BJ (cell line): ENCODE measurements at regions not wholly inside any gene's neighbourhood (a gene's known extent, or its start where the extent isn't known, plus 50 kb on each side); places are given as distances from the start of the nearest gene placed in this dataset.
"Not testable (repeated sequence)": the region's sequence is repeated elsewhere in the genome, so short reads cannot be mapped to it uniquely, and the experiment has no call there.

Experiments used
- CTCF ChIA-PET: fragments of 350-600 bp; formaldehyde crosslinking; extraction: SDS; loops from one replicate; lab custom pipeline; 2021; ENCODE audit warnings: antibody characterized with exemption, inconsistent platforms; lab: Yijun Ruan, JAX
- POLR2A ChIA-PET: fragments of 300-600 bp; sonication (Branson Sonifier 250); formaldehyde crosslinking; extraction: SDS; loops from one replicate; lab custom pipeline; 2021; ENCODE audit warnings: antibody characterized with exemption; lab: Charles Lee
- DNase-seq: peaks from one replicate; pipeline ENCODE4 v3.0.0-alpha.2; 2011; ENCODE audit warnings: low read depth
- H3K27me3 ChIP-seq: 2 replicates; pipeline ENCODE4 v1.6.0; 2011; ENCODE audit warnings: low read length; ENCODE audit not compliant: control insufficient read depth, insufficient read depth
- H3K36me3 ChIP-seq: 2 replicates; pipeline ENCODE4 v1.5.1; 2011; ENCODE audit warnings: low read length; ENCODE audit not compliant: control insufficient read depth, insufficient read depth
- H3K4me3 ChIP-seq: 2 replicates; pipeline ENCODE4 v1.5.1; 2011; ENCODE audit warnings: low read depth, mild to moderate bottlenecking, control low read depth, low read length
- TF ChIP-seq, protein P1 (sequence below): IDR thresholded peaks from 2 replicates; pipeline ENCODE4 v1.5.1; 2011; ENCODE audit warnings: low read depth, mild to moderate bottlenecking, control low read depth, inconsistent platforms, low read length, moderate library complexity; ENCODE audit not compliant: insufficient read depth

- no peak overlapping the region for H3K4me3 ChIP-seq
- no peak for DNase-seq
- POLR2A ChIA-PET: no interaction called here
- H3K27me3 ChIP-seq: no peaks in the 10 kb centered on the region
- TF ChIP-seq, protein P1, sequence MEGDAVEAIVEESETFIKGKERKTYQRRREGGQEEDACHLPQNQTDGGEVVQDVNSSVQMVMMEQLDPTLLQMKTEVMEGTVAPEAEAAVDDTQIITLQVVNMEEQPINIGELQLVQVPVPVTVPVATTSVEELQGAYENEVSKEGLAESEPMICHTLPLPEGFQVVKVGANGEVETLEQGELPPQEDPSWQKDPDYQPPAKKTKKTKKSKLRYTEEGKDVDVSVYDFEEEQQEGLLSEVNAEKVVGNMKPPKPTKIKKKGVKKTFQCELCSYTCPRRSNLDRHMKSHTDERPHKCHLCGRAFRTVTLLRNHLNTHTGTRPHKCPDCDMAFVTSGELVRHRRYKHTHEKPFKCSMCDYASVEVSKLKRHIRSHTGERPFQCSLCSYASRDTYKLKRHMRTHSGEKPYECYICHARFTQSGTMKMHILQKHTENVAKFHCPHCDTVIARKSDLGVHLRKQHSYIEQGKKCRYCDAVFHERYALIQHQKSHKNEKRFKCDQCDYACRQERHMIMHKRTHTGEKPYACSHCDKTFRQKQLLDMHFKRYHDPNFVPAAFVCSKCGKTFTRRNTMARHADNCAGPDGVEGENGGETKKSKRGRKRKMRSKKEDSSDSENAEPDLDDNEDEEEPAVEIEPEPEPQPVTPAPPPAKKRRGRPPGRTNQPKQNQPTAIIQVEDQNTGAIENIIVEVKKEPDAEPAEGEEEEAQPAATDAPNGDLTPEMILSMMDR: no peak
- no peaks in the 10 kb centered on the region for H3K36me3 ChIP-seq
- CTCF ChIA-PET: no interaction called here
These were observed 258.8 kb upstream of the CHD1 start for GRCh38 chr5:99187611-99188010.

DNA sequence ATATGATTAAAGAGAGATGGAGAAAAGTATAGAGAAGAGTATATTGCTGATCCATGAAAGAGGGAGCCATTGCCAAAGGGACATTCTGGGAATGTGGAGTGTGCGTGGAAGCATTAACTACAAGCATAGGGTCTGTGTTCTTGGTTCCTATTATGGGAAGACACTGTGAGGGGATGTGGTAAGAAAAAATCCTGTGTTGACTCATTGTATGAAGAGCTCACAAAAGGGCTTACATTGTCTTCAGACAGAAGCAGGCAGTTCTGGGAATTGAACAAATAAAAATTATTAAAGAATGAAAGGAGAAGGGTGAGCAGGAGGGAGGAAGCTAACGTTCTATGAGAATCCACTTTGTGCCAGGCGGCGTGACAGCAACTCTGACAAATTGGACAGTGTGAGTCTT lies 250.4 kb upstream of the CHD1 start:
- ChIA-PET POLR2A (no interaction called here), CTCF (interaction anchor here (1.0 kb wide), 1 partner anchor 75 kb away, joined by 3 read pairs; no protein-coding TSS in a partner anchor)
- H3K36me3 ChIP-seq: no peaks in the 10 kb centered on the region
- no peaks in the 10 kb centered on the region for H3K27me3 ChIP-seq
- no peak overlapping the region for H3K4me3 ChIP-seq
- TF ChIP-seq, protein P1: no peak
- DNase-seq: no peak

DNA sequence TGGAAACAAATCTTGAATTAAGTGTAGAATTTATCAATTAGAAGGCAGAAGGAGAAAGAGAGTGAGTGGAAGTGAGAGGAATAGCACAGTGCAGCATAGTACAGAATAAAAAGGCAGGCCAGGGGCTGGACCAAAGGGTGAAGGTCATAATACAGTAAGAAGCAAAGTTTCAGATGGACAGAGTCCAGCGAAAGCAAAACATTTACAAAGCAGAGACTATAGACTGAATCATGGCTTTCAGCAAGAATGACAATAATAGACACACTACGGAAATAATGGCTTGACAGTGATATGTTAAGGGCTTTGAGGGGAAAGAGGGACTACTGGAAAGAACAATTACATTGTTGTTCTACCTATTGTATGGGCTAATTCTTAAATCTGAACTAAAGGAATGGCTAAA lies 249.0 kb upstream of the CHD1 start:
- ChIA-PET CTCF (no interaction called here), POLR2A (no interaction called here)
- no peaks in the 10 kb centered on the region for H3K27me3 ChIP-seq
- no peak for DNase-seq
- TF ChIP-seq, protein P1: no peak
- H3K36me3 ChIP-seq: no peaks in the 10 kb centered on the region
- H3K4me3 ChIP-seq: no peak overlapping the region

DNA sequence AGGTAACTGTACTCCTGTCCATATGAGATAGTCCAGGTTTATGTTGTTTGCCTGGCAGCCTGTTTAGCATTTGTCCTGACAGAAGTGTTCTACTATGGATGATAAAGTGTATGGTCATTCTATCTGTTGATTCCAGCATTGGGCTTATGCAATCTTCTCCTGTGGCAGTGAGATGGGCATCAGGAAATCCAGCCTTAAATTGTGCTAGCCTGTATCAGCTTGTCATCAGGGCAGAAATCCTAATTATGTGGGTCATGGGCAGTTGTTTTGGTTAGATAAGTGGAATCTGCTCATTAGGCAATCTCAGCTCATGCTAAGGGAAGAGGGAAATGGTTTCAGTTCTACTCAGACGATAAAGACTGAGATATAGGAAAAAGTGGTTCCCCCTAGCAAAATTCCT lies 247.4 kb upstream of the CHD1 start:
- Histone ChIP-seq H3K4me3 (no peak overlapping the region), H3K36me3 (no peaks in the 10 kb centered on the region), H3K27me3 (no peaks in the 10 kb centered on the region)
- ChIA-PET CTCF (no interaction called here), POLR2A (no interaction called here)
- DNase-seq: no peak
- TF ChIP-seq, protein P1: no peak

DNA sequence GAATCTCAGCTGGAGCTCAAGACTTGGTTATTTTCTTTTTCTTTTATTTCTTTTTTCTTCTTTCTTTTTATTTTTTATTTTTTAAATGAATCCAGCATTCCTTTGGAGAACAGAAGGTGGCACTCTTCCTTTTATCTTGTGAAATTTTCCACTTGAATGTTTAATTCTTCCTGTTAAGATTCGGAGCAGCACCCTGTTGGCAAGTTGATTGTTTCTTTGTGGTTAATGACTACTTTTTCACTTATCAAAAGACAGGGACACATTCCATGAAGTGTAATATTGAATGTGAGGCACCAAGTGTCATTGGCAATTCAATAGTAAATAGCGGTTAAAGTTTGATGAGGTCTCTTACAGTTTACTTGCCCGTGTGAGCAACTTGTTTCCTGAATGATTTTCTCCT lies 240.5 kb upstream of the CHD1 start:
- Histone ChIP-seq H3K4me3 (no peak overlapping the region), H3K27me3 (no peaks in the 10 kb centered on the region), H3K36me3 (no peaks in the 10 kb centered on the region)
- ChIA-PET CTCF (interaction anchor here (0.6 kb wide), 1 partner anchor 108 kb away, joined by 3 read pairs; no protein-coding TSS in a partner anchor), POLR2A (no interaction called here)
- TF ChIP-seq, protein P1: 0 out of 2 replicates have a peak, but pooled peaks have one; percentile 17
- no peak for DNase-seq

DNA sequence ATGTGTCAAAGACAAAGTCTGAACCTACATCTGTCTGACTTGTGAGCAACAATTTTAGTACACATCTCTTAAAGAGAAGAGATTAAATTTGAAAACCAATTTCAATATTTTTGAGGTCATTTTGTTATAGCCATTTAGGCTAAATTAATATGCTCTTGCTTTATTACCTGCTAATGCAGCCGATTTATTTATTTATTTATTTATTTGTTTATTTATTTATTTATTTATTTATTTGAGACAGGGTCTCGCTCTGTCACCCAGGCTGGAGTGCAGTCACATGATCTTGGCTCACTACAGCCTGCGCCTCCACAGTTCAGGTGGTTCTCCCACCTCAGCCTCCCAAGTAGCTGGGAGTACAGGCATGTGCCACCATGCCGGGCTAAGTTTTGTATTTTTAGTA lies 232.7 kb upstream of the CHD1 start:
- POLR2A ChIA-PET, DNase-seq, CTCF ChIA-PET: not testable (repeated sequence)

More for the DNA sequence above, 232.7 kb upstream of the CHD1 start:
- not testable (repeated sequence) for H3K27me3 ChIP-seq, H3K4me3 ChIP-seq, H3K36me3 ChIP-seq
